ENCODE measurements at regions not wholly inside any gene's neighbourhood (a gene's known extent, or its start where the extent isn't known, plus 50 kb on each side); places are given as distances from the start of the nearest gene placed in this dataset.
"Not testable (repeated sequence)": the region's sequence is repeated elsewhere in the genome, so short reads cannot be mapped to it uniquely, and the experiment has no call there.

- no peak overlapping the region for H3K4me3 ChIP-seq (ENCODE audit: low read depth, low read length)
- no peak for DNase-seq (ENCODE audit: low read depth)
- no peak for TF ChIP-seq CTCF (IDR thresholded peaks at IDR 0.05; ENCODE audit: control insufficient read depth, extremely low read depth, insufficient read depth)
Observed at GRCh38 chr6:141824350-141824749, 308.4 kb upstream of the GJE1 start.

GRCh38 chr6:141815039-141815438 lies 317.7 kb upstream of the GJE1 start:
- DNase-seq (ENCODE audit: low read depth): not testable (repeated sequence)
- peak overlapping the region; percentile 47 for H3K4me3 ChIP-seq (ENCODE audit: low read depth, low read length)

GRCh38 chr6:141809901-141810300 lies 322.8 kb upstream of the GJE1 start:
- TF ChIP-seq CTCF (IDR thresholded peaks at IDR 0.05; ENCODE audit: control insufficient read depth, extremely low read depth, insufficient read depth): no peak
- H3K4me3 ChIP-seq (ENCODE audit: low read depth, low read length): no peak overlapping the region
- no peak for DNase-seq (ENCODE audit: low read depth)

- no peak overlapping the region for H3K4me3 ChIP-seq (ENCODE audit: low read depth, low read length)
- TF ChIP-seq CTCF (IDR thresholded peaks at IDR 0.05; ENCODE audit: control insufficient read depth, extremely low read depth, insufficient read depth): no peak
- DNase-seq (ENCODE audit: low read depth): no peak
Observed at GRCh38 chr6:141808662-141809061, 324.1 kb upstream of the GJE1 start.

- not testable (repeated sequence) for H3K4me3 ChIP-seq (ENCODE audit: low read depth, low read length); DNase-seq (ENCODE audit: low read depth)
Observed at GRCh38 chr6:141800973-141801372, 331.8 kb upstream of the GJE1 start.

GRCh38 chr6:141790921-141791320 lies 341.8 kb upstream of the GJE1 start:
- no peak for DNase-seq (ENCODE audit: low read depth)
- no peak overlapping the region for H3K4me3 ChIP-seq (ENCODE audit: low read depth, low read length)
- TF ChIP-seq CTCF (IDR thresholded peaks at IDR 0.05; ENCODE audit: control insufficient read depth, extremely low read depth, insufficient read depth): no peak

- no peak for DNase-seq (ENCODE audit: low read depth)
- no peak overlapping the region for H3K4me3 ChIP-seq (ENCODE audit: low read depth, low read length)
- no peak for TF ChIP-seq CTCF (IDR thresholded peaks at IDR 0.05; ENCODE audit: control insufficient read depth, extremely low read depth, insufficient read depth)
Observed at GRCh38 chr6:141788096-141788495, 344.6 kb upstream of the GJE1 start.

- TF ChIP-seq CTCF (IDR thresholded peaks at IDR 0.05; ENCODE audit: control insufficient read depth, extremely low read depth, insufficient read depth): no peak
- no peak overlapping the region for H3K4me3 ChIP-seq (ENCODE audit: low read depth, low read length)
- DNase-seq (ENCODE audit: low read depth): no peak
Observed at GRCh38 chr6:141783585-141783984, 349.1 kb upstream of the GJE1 start.
